LHCN-M2 (cell line): ENCODE measurements at regions not wholly inside any gene's neighbourhood (a gene's known extent, or its start where the extent isn't known, plus 50 kb on each side); places are given as distances from the start of the nearest gene placed in this dataset.

Experiments used
- DNase-seq: peaks from one replicate; pipeline ENCODE4 v3.0.0-alpha.2; 2012; ENCODE audit warnings: low read depth

DNA sequence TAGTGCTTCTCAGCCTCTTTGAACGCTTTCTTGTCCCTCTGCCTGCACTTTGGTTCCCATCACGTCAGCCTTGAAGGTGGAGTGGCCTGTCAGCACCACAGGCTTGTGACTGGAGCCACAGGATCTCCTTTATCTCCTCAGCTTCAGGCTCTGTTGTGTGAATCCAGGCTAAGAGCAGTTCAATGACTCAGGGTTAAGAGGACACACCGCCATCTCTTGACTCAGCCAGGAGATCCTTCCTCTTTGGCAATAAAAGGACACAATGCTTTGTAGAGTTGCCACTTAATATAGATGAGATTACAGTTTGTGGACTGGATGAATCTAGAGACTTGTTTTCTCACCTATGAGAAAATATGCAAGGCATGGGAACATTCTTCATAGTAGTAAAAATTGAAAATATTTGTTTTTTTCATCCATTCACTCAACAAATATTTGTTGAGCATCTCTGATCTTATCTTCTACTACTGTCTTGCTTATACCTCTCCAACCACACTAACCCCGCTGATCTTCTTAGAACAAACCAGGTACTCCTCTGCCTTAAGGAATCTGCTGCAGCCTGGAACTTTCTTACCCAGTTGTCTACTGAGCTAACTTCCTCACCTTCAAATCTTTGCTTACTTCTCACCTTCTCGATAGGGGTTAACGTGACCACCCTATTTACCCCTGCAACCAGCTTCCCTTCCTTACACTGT is 62.3 kb downstream of the UCHL1 start:
- DNase-seq, result no peak

DNA sequence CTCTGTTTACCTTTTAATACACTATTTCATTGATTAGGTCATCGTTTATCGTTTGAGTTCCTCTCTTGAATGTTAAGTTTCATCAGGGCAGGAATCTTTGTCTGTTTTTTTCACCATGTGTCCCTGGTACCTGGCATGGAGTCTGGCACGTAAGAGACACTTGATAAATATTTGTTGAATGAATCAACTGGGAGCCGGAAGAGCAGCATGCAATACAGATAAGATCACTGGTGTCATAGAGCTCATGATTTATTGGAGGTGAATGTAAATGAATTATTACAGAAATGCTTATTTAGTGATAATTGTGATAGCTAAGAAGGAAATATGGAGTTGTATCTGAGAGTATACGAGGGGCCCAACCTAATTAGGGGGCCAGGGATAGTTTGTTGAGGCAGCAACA is 62.8 kb downstream of the UCHL1 start:
- no peak for DNase-seq

DNA sequence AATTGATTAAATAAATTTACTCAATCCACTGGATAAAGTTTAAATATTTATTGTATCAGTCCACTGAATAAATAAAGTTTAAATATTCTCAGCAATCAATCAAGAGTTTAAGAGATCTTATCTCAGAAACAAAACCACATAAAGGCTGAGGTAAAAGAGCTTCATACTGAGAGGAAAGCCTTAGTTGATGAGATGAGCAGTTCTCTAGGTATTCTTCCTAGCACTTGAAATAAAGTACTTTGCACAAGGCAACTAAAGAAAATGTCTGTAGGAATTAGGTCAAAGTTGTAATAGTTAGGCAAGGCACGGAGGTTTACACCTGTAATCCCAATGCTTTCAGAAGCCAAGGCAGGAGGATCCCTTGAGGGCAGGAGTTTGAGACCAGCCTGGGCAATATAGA is 63.5 kb downstream of the UCHL1 start:
- no peak for DNase-seq

DNA sequence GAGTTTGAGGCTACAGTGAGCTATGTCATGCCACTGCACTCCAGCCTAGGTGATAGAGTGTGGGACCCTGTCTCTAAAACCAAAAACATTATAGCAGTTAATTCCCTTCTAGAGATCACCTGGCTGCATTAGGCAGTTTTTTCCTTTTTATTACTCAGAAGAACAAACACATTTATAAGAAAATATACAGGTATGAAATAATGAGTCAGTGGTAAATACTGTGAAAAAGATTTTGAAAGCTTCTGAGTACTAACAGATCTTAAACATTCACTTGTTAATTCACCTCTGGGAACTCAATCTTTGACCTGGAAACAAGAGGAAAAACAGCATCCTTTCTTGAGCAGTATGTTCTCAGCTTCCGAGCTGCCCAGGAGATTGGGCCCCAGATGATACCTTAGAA is 64.1 kb downstream of the UCHL1 start:
- no peak for DNase-seq

DNA sequence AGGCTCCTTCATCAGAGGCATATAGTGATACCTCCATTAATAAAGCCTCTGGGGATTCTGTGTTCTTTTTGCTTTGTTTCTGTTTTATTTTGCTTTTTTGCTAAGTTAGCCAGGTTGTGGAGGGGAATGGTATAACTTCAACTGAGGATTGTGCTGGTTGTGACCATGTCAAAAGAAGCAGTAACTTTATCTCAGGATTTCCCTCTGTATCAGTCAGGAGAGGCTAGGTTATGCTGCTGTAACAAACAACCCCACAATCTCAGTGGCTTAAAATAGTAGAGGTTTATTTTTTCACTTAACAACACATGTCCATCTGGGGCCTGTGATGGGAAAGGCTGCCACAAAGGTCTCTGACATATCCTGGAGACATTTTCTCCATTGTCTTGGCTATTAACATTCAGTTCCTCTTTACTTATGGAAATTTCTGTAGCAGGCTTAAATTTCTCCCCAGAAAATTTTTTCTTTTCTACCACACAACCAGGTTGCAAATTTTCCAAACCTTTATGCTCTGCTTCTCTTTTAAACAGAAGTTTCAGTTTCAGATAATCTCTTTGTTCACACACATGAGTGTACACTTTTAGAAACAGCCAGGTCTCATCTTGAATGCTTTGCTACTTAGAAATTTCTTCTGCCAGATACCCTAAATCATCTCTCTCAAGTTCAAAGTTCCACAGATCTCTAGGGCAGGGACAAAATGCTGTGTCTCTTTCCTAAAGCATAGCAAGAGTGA is 64.7 kb downstream of the UCHL1 start:
- DNase-seq, result no peak

DNA sequence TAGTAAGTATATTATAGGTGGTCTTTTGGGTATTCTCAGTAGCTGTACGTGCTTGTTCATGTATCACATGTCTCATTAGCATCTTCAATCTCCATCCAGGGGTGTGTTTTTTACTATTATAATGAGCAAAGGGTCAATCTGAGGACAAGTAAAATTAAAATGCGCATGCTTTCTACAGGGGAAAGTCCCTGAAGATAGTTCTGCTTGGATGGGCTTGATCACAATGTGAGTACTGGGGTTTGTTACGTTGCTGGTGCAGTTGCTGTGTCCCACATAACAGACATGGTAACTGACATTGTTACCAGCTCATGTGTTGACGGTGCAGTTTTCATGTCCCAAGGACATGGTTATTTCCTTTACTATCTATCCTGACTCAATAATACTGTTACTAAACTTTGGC is 65.9 kb downstream of the UCHL1 start:
- DNase-seq, result no peak

DNA sequence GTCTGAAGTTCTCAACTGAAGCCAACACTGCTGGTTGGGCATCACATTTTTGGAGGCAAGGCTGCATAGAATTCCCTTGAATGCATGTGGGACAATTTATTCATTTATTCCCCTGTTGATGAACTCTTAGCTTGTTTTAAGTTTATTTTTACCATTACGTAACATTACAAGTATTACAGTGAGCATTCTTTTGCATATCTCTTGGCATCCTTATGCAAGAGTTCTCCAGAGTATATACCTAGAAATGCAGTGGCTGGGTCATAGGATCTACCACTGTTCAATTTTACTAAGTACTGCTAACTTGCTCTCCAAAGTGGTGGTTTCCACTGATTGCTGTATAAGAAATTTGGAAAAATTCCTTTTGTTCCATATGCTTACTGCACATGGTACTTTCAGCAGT is 66.5 kb downstream of the UCHL1 start:
- DNase-seq, result no peak

DNA sequence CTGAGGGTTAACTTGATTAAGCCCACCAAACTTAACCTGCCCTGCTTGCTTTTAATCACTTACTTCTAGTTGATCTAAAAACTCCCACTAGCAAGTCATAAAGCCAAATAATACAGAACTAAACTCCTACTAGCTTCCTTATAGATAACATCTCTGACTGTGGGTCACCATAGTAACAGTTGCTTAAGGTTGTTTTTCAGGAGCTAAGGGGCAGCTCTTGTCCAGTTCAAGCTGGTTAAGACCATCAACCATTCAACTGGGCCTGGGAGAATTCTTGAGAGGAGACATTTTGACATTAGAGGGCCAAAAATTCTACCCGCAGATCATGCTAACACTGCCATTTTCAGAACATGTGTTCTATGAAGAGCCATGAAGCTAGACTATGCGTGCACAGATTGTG is 67.0 kb downstream of the UCHL1 start:
- DNase-seq, result no peak

DNA sequence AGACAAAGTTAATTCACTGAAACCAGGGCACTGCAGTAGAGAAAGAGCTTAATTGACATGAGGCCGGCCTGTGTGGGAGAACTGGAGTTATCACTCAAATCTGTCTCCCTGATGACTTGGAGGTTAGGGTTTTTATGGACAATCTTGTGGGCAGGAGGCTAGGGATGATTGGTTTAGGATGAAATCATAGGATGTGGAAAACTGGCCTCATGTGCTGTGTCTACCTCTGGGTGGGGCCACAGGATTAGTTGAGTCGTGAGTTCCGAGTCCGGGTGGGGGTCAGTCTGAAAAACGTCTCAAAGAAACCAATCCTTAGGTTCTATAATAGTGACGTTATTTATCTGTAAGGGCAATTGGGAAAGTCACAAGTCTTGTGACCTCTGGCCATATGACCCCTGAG is 68.1 kb downstream of the UCHL1 start:
- DNase-seq, result no peak

DNA sequence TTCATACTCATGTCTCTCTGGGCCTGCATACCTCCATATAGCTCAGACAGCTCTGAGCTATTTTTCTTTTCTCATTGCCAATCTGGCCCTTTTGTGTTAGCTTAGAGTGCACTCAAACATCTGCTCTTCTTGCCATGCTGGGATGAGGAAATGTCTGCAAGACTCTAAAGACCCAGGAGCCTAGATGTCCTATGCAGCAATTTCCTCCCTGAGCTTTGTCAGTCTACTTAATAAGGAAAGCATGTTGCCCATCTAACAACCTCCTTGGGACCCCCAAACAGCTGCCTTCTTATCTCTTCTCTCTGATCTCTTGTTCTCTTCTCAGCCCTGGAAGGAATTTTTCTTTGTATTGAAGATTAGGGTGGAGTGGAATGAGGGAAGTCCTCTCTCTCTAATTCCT is 69.2 kb downstream of the UCHL1 start:
- no peak for DNase-seq

DNA sequence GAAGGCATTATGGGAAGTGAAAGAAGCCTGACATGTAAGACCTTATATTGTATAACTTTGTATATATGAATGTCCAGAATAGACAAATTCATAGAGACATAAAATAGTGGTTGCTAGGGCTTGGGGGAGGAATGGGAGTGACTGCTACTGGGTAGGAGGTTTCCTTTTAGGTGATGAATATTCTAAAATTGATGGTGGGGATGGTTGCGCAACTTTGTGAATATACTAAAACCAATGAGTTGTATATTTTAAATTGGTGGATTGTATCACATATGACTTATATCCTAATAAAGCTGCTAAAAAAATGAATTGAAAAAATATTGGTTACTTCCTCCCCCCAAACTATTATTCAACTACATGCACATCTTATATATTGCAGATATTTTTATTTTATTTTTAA is 70.0 kb downstream of the UCHL1 start:
- no peak for DNase-seq

DNA sequence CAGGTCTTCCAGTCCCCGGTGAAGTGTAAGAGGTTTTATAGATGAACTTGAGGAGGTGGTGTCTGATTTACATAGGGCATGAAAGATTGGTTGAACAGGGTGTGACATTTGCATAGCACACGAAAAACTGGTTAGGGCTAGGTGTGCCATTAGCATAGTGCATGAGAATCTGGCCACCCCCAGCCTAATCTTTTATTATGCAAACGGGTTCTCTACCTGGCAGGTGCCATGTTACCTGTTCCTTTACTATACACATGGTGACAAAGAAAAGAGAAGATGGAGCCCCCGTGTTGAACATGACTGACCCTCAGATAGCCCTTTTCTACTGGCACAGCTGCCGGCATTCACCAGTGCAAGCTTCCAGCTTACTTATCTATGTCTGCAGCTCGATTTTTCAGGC is 71.0 kb downstream of the UCHL1 start:
- DNase-seq, result no peak

DNA sequence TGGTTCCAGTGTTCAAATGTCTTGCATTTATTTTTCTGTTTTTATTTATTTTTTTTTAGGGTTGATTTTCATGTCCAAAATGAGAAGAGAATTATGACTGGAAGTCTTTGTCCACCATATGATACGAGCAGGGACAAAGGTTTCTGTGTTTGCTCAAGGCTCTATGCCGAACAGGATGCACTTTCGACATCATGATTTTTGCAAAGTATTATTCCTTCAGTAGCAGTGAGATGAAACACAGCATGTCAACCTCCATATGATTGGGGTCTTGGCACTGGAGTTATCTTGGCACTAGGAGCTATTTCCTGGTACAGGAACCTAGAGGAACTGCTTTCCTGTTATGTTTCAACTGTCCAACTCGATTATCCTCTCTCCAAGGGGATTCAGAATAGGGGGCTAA is 72.6 kb downstream of the UCHL1 start:
- DNase-seq, result no peak

DNA sequence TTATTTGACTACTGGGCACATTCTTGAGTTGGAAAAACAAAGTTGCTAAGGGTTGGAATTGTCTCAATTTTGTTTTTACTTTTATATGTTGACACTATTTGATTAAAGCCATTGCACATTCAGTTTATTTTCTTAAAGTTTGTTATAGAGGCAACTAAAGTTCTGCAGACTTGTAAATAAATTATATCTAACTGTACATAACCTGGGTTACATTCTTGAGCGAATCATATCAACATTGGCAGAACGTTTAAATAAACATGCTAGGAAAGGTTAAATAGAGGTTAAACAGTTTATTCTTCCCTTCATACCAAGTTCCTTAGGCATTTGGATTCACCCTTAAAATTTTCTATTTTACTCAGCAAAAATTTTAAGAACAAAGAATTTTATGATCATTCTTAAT is 74.5 kb downstream of the UCHL1 start:
- no peak for DNase-seq

DNA sequence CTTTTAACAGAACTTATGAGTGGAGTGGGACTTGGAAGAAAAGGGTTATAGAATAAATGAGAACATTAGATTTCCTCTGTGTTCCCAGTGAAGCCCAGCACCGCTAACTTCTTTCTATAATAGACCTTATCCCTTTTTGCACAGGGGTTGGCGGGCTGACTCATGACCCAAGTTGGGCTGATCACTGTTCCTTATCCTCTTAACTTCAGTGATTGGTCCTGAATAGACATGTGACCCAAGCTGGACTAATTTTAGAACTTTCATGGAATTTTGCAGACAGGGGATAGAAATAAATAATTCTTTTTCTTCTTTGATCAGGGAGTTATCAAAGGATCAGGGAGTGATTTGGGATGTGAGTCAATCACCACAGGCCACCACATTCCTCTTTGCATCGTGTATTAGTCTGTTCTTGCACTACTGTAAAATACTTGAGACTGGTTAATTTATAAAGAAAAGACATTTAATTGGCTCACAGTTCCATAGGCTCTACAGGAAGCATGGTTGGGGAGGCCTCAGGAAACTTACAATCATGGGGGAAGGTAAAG is 75.9 kb downstream of the UCHL1 start:
- DNase-seq, result no peak

DNA sequence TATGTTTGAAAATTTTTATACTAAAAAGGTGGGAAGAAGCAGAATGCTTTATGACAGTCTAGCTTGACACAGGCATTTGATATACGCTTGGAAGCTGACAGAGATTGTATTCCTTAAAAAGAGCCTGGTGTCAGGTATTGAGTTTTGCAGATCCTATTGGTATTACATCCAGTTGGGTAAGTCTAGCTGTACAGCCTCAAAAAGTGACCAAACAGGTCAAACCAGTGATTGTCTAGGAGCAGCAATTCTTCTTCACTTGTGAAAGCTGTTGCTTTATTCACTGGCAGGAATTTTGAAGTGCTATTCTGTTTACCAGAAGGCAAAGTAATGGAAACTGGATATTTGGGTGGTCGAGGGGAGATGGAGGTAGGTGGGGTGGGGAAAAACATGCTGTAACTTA is 77.5 kb downstream of the UCHL1 start:
- DNase-seq, result no peak

DNA sequence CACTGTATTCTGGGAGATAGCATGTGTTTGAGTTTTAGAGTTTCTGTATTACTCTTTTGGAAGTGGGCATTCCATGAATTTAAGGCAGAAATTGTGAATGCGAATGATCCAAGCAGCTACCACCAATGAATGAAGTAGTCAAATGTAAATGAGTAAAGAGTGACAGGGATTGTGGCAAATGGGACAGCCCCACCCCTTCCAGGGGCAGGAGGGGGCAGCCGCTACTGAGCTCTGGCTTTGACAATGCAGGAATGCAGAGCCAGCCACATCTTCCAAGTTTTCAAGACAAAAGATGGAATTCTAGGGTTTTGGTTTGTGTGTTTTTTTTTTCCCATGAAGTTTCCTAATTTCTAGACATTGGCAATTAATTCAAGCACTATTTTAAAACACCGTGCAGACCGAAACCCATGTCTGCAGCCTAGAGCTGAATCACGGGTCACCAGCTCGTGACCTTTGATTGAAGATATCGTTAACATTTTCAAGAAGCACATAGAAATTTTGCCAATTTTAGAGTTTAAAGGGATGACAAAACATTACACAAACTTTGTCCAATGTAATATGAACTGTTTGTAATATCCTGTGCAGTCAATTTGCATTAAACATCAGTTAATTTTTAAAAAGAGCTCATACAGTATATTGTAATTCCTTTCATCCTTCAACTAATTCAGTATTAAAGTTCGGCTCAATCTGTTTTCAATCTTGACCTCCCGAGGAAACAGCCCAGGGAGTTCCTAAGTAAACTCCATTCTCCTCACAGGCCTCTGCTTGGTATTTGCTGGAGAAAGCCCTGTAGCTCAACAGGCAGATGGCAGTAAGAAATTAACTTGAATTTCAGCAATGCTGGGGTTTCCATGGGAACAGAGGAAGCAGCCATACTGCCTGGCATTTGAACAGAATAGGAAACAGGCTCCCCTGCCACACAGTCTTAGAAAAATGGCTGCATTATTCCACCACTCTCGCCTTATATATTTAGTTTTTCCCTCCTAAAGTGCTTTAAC is 83.4 kb downstream of the UCHL1 start:
- DNase-seq, result peak; percentile 37

DNA sequence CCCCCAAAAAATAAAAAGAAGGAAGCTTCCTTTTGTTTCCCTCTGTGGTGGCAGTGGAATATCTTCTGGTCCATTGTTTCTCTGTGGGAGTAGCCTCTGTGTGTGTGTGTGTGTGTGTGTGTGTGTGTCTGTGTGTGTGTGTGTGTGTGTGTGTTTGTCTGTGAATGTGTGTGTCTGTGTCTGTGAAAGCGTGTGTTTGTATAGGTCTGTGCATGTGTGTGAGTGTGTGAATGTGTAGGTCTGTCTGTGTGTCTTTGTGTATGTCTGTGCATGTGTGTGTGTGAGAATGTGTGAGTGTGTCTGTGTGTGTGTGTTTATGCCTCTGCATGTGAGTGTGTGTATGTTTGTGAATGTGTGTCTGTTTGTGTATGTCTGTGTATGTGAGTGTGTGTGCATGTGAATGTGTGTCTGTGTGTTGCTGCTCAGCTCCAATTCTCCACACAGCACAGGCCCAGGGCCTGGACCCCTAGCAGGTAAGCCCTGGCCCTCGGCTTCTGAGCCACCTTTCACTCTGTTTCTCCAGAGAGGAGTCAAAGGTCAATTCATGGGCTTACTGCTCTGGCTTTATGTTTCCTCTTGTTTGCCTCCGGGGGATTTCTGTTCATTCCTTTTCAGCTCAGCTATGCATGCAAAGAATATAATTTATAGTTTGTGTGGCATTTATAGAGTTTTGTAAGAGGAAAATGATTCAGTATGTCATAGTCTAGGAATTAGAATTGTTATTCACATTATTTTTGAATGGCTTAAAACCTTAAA is 89.8 kb downstream of the UCHL1 start:
- no peak for DNase-seq

DNA sequence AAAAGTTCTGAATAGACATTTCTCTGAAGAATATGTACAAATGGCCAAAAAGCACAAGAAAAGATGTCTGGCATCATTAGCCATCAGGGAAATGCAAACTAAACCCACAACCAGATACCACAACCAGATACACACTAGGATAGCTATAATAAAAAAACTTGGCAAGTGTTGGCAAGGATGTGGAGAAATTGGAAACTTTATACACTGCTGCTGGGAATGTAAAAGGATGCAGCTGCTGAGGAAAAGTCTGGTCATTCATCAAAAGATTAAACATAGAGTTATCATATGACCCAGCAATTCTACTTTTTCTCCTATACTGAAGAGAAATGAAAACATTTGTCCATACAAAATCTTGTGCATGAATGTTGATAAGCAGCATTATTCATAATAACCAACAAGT is 92.3 kb downstream of the UCHL1 start:
- peak; percentile 42 for DNase-seq

DNA sequence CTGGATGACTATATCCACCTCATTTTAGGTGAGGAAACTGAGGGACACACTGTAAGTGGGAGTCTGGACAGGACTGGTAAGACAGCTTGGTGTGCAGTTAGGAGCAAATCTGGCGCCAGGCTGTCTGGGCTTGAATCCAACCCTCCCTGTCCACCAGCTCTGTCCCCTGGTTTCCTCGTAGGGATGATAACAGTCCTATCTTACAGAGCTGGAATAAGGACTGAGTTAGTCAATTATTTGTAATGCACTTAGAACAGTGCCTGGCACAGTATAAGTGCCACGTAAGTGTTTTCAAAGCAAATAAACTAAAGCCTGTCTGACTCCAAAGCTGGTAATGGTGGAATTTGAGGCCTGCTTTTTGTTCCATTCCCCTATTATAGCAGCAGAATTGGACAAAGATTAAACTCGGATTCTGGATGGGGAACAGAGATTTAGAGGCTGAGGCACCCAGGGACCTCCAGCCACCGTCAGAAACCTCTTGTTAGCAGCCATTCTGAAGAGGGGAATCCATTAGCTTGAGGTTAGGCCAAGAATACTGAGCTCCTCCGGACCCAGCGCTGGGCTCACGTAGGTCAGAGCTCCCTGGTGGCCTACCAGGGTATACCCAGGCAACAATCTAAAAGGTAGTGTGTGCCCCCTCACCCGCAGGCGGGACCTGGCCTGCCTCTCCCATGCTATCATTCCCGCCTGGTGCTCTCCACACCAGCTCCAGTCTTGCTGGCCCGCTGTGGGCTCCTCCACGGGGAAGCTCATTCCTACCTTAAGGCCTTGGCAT is 102.1 kb downstream of the UCHL1 start:
- no peak for DNase-seq

DNA sequence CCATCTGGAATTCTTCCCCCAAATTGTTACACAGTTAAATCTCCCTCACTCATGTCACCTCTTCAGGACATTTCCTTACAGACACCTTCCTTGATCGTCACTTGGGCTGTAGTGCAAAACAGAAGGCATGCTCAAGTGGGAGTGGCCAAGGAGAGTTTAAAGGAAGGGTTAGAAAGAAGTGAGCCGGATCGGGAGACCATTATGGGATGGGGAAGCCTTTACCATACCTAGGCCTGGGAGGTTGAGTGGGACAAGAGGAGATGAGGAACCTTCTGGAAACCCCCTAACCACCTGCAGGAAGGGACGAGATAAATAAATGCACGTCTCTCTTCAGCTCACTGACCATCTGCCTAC is 102.7 kb downstream of the UCHL1 start:
- DNase-seq, result no peak
